ENCODE measurements at regions not wholly inside any gene's neighbourhood (a gene's known extent, or its start where the extent isn't known, plus 50 kb on each side); places are given as distances from the start of the nearest gene placed in this dataset.

GRCh38 chr2:144580521-144581161, 60.7 kb upstream of the ZEB2 start:
- TF ChIP-seq ISL1 (CRISPR knock-in tag; IDR thresholded peaks at IDR 0.05) (no peak), BACH2 (CRISPR knock-in tag; IDR thresholded peaks at IDR 0.05; ENCODE audit: borderline replicate concordance) (no peak), POU6F1 (CRISPR knock-in tag; IDR thresholded peaks at IDR 0.05; ENCODE audit: borderline replicate concordance, low read depth) (no peak), TSHZ2 (CRISPR knock-in tag; IDR thresholded peaks at IDR 0.05) (no peak), ARNTL (CRISPR knock-in tag; IDR thresholded peaks at IDR 0.05; ENCODE audit: borderline replicate concordance, low read depth) (no peak), CSDC2 (CRISPR knock-in tag; IDR thresholded peaks at IDR 0.05) (no peak), PATZ1 (CRISPR knock-in tag; IDR thresholded peaks at IDR 0.05; ENCODE audit: borderline replicate concordance) (no peak), ZFP3 (CRISPR knock-in tag; IDR thresholded peaks at IDR 0.05) (no peak), CREB5 (CRISPR knock-in tag; IDR thresholded peaks at IDR 0.05; ENCODE audit: low read depth) (no peak), ESRRG (CRISPR knock-in tag; IDR thresholded peaks at IDR 0.05) (no peak), RARB (CRISPR knock-in tag; IDR thresholded peaks at IDR 0.05) (no peak), TOX (CRISPR knock-in tag; IDR thresholded peaks at IDR 0.05; ENCODE audit: borderline replicate concordance) (no peak), GLIS3 (CRISPR knock-in tag; IDR thresholded peaks at IDR 0.05) (no peak)
